Common myeloid progenitor, CD34-positive (primary cell): ENCODE measurements at regions not wholly inside any gene's neighbourhood (a gene's known extent, or its start where the extent isn't known, plus 50 kb on each side); places are given as distances from the start of the nearest gene placed in this dataset.

Experiments
- CTCF ChIA-PET: fragments of 350-600 bp; sonication (Branson Sonifier 250); formaldehyde crosslinking; loops from one replicate; lab custom pipeline; 2021; ENCODE audit warnings: antibody characterized with exemption; lab: Charles Lee
- POLR2A ChIA-PET: fragments of 350-600 bp; sonication (Branson Sonifier 250); formaldehyde crosslinking; loops from one replicate; lab custom pipeline; 2021; ENCODE audit warnings: antibody characterized with exemption; lab: Charles Lee
- DNase-seq, 3 donors: peaks; one replicate each; pipeline versions ENCODE4 v3.0.0 to v3.0.0-alpha.2; 2013
- H3K27ac ChIP-seq, 2 experiments: 1 replicate in 1 of 2; 2 replicates in 1 of 2; pipeline ENCODE4 v1.7.0; 2013; ENCODE audit warnings: inconsistent platforms in 2 of 2, low read length in 2 of 2, mild to moderate bottlenecking in 2 of 2, low read depth in 1 of 2, moderate library complexity in 1 of 2; ENCODE audit not compliant: severe bottlenecking in 2 of 2, insufficient read depth in 1 of 2, poor library complexity in 1 of 2
- H3K27me3 ChIP-seq, 5 experiments: replicated peaks in 2 of 5; 1 replicate in 3 of 5; 2 replicates in 2 of 5; pipeline versions ENCODE4 v1.6.1 to v1.7.0; 2013; ENCODE audit warnings: low read length in 4 of 5, mild to moderate bottlenecking in 2 of 5, moderate library complexity in 2 of 5, inconsistent platforms in 1 of 5; ENCODE audit not compliant: insufficient read depth in 5 of 5, control insufficient read depth in 4 of 5
- H3K36me3 ChIP-seq, 4 experiments: 1 replicate in 2 of 4; 2 replicates in 2 of 4; pipeline versions ENCODE4 v1.6.1 to v1.7.0; 2013; ENCODE audit warnings: low read length in 3 of 4, control low read depth in 1 of 4, mild to moderate bottlenecking in 1 of 4; ENCODE audit not compliant: control insufficient read depth in 4 of 4, insufficient read depth in 4 of 4
- H3K4me1 ChIP-seq, 4 experiments: 1 replicate in 3 of 4; 2 replicates in 1 of 4; pipeline versions ENCODE4 v1.6.1 to v1.7.1; 2013; ENCODE audit warnings: low read length in 3 of 4, mild to moderate bottlenecking in 3 of 4, control low read depth in 1 of 4, inconsistent platforms in 1 of 4, moderate library complexity in 1 of 4; ENCODE audit not compliant: control insufficient read depth in 4 of 4, insufficient read depth in 4 of 4; ENCODE audit errors: control extremely low read depth in 1 of 4
- H3K4me3 ChIP-seq, 7 experiments: 1 replicate in 4 of 7; 2 replicates in 3 of 7; pipeline versions ENCODE4 v1.5.1 to v1.7.0; 2013; ENCODE audit warnings: mild to moderate bottlenecking in 7 of 7, low read length in 6 of 7, moderate library complexity in 6 of 7, inconsistent platforms in 2 of 7, low read depth in 2 of 7, control low read depth in 1 of 7; ENCODE audit not compliant: insufficient read depth in 4 of 7, control insufficient read depth in 1 of 7; ENCODE audit errors: extremely low read depth in 1 of 7
- H3K9me3 ChIP-seq, 5 experiments: 1 replicate in 4 of 5; 2 replicates in 1 of 5; pipeline versions ENCODE4 v1.6.1 to v1.7.1; 2013; ENCODE audit warnings: low read length in 4 of 5, mild to moderate bottlenecking in 2 of 5, inconsistent platforms in 1 of 5, low read depth in 1 of 5, moderate library complexity in 1 of 5; ENCODE audit not compliant: control insufficient read depth in 4 of 5, insufficient read depth in 2 of 5; ENCODE audit errors: control extremely low read depth in 1 of 5
- WGBS: methylation state at CpG from one replicate; pipeline ENCODE4 v1.1.5; 2013; ENCODE audit not compliant: insufficient coverage; 5-methylcytosine and 5-hydroxymethylcytosine counted together

DNA sequence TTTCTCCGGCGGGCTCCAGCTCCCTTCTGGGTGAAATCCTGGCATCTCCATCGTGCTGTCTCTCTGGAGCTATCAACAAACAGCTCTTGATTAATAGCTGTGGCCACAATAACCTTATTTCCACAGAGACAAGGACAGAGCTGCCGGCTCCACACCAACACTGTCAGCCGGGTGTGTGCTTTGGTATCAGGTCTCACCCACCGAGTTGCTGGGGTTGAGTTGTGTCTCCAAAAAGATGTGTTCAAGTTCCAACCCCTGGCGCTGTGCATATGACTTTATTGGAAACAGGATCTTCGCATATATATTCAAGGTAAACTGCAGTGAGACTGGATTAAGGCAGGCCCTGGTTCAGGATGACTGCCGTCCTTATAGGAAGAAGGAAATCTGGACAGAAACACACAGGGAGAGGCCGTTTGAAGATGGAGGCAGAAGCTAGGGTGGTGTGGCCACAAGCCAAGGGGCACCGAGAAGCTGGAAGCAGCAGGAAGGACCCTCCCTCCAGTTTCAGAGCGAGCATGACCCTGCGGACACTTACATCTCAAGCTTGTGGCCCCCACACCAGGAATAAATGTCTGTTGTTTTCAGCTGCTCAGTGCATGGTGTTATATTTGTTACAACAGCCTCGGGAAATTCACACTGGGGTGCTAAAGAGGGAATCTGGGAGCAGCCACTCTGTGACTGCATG, 88.4 kb upstream of the TMPRSS2 start:
- no peak for DNase-seq
- CTCF ChIA-PET = interaction anchor here (1.4 kb wide), 1 partner anchor 16 kb away, joined by 4 read pairs; no protein-coding TSS in a partner anchor
- no peak overlapping the region for H3K27ac ChIP-seq
- no peak overlapping the region for H3K4me3 ChIP-seq
- H3K4me1 ChIP-seq = peaks cover 0 to 18% (median 4%) of the 10 kb centered on the region in 4 experiments
- WGBS = 95% methylated on average over 12 of the region's 14 CpGs
- H3K9me3 ChIP-seq = no peaks in the 10 kb centered on the region
- POLR2A ChIA-PET = no interaction called here
- no peaks in the 10 kb centered on the region for H3K36me3 ChIP-seq
- H3K27me3 ChIP-seq = peaks cover 0 to 3% (median 0%) of the 10 kb centered on the region in 5 experiments

DNA sequence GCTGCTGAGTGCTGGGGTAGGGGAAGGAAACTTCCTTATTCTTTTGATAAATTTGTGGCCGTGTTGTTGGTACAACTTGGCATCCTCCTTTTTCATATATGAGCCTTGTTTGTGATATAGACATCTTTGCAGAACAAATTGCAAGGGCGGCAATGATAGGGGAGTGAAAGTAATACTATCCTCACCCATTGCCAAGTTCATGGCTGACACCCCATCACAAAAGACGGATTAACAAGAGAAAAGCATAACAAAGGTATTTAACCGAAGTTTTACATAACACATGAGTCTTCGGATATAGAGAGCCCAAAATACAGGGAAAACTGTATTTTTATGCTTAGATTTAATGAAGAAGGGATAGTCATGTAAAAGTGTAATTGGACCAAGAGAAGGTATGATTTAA, 86.3 kb upstream of the TMPRSS2 start:
- Histone ChIP-seq H3K36me3 (no peaks in the 10 kb centered on the region), H3K9me3 (no peaks in the 10 kb centered on the region), H3K27me3 (peaks cover 0 to 3% (median 0%) of the 10 kb centered on the region in 5 experiments), H3K27ac (no peak overlapping the region), H3K4me1 (peaks cover 0 to 13% (median 4%) of the 10 kb centered on the region in 4 experiments), H3K4me3 (no peak overlapping the region)
- CTCF ChIA-PET = no interaction called here
- POLR2A ChIA-PET = no interaction called here
- WGBS = 95% methylated on average over 3 of the region's 5 CpGs
- DNase-seq = no peak

DNA sequence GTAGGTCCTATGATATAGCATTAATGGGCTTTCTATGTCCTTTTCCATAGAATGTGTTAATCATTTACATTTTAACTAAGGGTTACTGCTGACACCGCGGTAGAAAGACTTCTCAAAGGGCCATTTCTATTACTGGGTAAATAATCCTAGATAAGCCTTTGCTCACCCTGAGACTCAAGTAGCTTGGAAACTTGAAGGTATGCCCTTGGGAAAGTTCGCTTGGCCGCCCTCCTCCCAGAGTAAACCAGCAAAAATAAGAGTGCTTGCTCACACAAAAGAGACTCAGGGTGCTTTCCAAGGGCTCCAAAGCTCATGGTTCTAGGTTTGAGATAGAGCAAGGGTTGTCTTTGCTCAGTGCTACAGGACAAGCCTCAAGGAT, 85.8 kb upstream of the TMPRSS2 start:
- peaks cover 0 to 3% (median 0%) of the 10 kb centered on the region in 5 experiments for H3K27me3 ChIP-seq
- no peak overlapping the region for H3K27ac ChIP-seq
- H3K9me3 ChIP-seq = peaks cover 0 to under 1% (median 0%) of the 10 kb centered on the region in 5 experiments
- DNase-seq = no peak
- H3K4me3 ChIP-seq = no peak overlapping the region
- ChIA-PET CTCF (no interaction called here), POLR2A (no interaction called here)
- 100% methylated on average over 3 of the region's 4 CpGs for WGBS
- H3K4me1 ChIP-seq = peaks cover 0 to 8% (median 1%) of the 10 kb centered on the region in 4 experiments
- H3K36me3 ChIP-seq = no peaks in the 10 kb centered on the region

DNA sequence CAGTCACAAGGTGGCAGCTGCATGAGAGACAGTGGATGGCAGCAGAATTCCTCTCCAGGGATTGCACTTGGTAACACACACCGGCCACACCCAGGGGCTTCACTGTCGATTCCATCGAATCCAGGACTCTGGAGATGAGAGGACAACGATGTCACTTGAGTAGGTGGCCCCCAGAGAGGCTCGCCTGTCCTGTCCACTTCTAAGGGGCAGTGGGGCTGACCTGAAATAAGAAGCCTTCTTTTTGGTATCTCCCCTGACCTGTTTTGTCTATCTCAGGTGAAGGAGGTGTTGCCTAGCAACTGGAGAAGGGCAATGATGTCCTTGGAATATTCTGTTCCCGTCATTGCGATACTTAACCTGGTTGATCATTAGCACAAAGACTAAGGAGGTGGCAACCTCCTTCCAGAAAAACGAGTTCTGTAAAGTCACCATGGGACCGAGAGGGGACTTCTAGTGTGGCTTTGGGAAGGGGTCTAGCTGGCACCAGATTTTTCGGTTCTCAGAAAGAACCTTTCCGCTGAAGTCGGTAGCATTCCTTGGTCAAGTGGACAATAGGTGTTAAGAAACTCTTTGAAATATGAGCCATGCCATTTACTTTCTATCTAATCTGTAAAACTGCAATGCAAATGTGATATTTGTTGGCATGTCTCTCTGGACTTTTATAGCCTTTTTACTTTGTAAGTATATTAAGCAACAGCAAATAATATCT, 85.2 kb upstream of the TMPRSS2 start:
- H3K4me3 ChIP-seq = no peak overlapping the region
- POLR2A ChIA-PET = no interaction called here
- H3K27ac ChIP-seq = no peak overlapping the region
- H3K27me3 ChIP-seq = peaks cover 0 to 3% (median 0%) of the 10 kb centered on the region in 5 experiments
- DNase-seq = no peak
- H3K36me3 ChIP-seq = no peaks in the 10 kb centered on the region
- H3K9me3 ChIP-seq = peaks cover 0 to 5% (median 0%) of the 10 kb centered on the region in 5 experiments
- H3K4me1 ChIP-seq = peaks cover 0 to 2% (median 0%) of the 10 kb centered on the region in 4 experiments
- WGBS = 94% methylated on average over 12 of the region's 12 CpGs
- CTCF ChIA-PET = no interaction called here

DNA sequence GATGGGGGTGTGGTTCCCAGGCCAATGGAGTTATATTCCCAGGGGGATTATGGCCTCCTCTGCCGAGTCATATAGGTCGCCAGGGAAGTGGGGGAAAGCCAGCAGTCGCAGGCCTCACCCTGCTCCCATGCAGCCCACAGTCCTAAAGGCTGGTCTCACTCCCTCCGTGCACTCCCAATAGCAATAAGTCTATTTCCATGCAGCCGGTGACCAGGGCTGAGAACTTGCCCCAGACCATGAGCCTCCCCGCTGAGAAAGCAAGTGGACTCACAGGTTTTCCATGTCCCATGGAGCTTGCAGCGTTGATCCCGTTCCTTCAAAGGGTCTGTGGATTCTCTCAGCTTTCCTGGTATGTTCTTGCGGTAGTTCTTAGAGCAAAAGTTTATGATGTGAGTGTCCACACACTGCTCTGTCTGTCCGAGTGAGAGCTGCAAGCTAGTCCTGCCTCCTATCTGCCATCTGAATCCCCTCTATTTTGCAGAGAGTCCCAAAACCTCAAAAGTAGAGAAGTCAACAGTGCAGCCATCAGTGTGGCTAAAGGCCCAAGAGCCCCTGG, 81.7 kb upstream of the TMPRSS2 start:
- no peak for DNase-seq
- Histone ChIP-seq H3K9me3 (peaks cover 0 to 8% (median 0%) of the 10 kb centered on the region in 5 experiments), H3K4me1 (no peaks in the 10 kb centered on the region), H3K27ac (no peak overlapping the region), H3K4me3 (no peak overlapping the region), H3K27me3 (peaks cover 0 to 3% (median 0%) of the 10 kb centered on the region in 5 experiments), H3K36me3 (no peaks in the 10 kb centered on the region)
- ChIA-PET POLR2A (no interaction called here), CTCF (no interaction called here)
- WGBS = 93% methylated on average over 6 of the region's 10 CpGs

DNA sequence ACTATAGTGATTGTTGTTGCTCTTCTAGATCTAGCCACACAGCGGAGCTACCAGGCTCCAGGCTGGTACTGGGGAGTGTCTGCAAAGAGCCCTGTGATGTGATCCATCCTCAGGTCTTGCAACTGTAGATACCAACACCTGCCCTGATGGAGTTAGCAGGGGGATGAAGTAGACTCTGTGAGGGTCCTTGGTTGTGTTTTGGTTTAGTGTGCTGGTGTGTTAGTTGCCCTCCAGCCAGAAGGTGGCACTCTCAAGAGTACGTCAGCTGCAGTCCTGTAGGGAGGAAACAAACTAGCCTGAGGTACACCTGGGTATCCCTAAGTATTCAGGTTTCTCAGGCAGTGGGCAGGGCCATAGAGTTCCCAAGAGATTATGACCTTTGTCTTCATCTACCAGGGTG, 81.2 kb upstream of the TMPRSS2 start:
- no peak overlapping the region for H3K27ac ChIP-seq
- no peak overlapping the region for H3K4me3 ChIP-seq
- WGBS = 100% methylated on average over 1 of the region's 2 CpGs
- DNase-seq = no peak
- H3K4me1 ChIP-seq = no peaks in the 10 kb centered on the region
- H3K9me3 ChIP-seq = peaks cover 0 to 8% (median 0%) of the 10 kb centered on the region in 5 experiments
- H3K27me3 ChIP-seq = peaks cover 0 to 3% (median 0%) of the 10 kb centered on the region in 5 experiments
- no peaks in the 10 kb centered on the region for H3K36me3 ChIP-seq
- POLR2A ChIA-PET = no interaction called here
- CTCF ChIA-PET = interaction anchor here (0.6 kb wide), 1 partner anchor 540 kb away, joined by 3 read pairs; no protein-coding TSS in a partner anchor
